ENCODE measurements at regions not wholly inside any gene's neighbourhood (a gene's known extent, or its start where the extent isn't known, plus 50 kb on each side); places are given as distances from the start of the nearest gene placed in this dataset.

DNA sequence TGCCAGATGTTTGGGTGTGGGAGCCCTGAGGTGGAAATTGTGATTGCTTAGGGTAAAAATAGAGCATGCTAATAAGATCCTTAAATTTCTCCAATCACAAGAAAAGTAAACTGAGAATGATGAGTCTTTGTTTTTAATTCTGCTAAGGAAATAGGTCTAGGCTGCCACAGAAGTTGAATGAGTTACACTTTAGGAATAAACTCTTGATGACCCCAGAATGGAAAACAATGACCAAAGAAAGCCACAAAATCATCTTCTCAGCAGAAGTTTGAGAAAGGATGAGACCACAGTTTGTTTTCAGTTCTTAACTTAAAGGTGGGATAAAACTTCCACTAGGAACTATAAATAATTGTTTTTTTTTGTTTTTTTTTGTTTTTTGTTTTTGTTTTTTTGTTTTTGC is 164.6 kb upstream of the BCL6 start:
- ChIA-PET CTCF (no interaction called here), POLR2A (ENCODE audit: unreplicated experiment) (no interaction called here)
- no peak overlapping the region for H3K18ac ChIP-seq (ENCODE audit: low read depth, low read length)
- H4K20me1 ChIP-seq (ENCODE audit: insufficient read depth, low read length) = peaks cover 3% of the 10 kb centered on the region; the same call in 1 of the 2 replicates
- H2BK5ac ChIP-seq (ENCODE audit: low read depth, low read length, poor library complexity, severe bottlenecking) = no peak overlapping the region
- intact Hi-C loops (cut with micrococcal nuclease) (loop anchor here (10.0 kb wide), 1 partner anchor 355 kb away; no protein-coding TSS in a partner anchor), in situ Hi-C loops (cut with MboI; ENCODE audit: low sequenced_read_pairs) (no loop called here), dilution Hi-C loops (cut with HindIII; ENCODE audit: low sequenced_read_pairs, unreplicated experiment) (no loop called here)
- no peak overlapping the region for H4K91ac ChIP-seq (ENCODE audit: insufficient read depth, low read depth, low read length)
- H3K9ac ChIP-seq (ENCODE audit: low read depth, low read length) = no peak overlapping the region
- H2AK5ac ChIP-seq (ENCODE audit: low read depth, low read length) = no peak overlapping the region
- H2AK9ac ChIP-seq (replicated peaks; ENCODE audit: low read depth, low read length, poor library complexity) = no peak overlapping the region
- H3K79me1 ChIP-seq (ENCODE audit: low read depth in 1 of 2, low read length in 2 of 2) = no peaks in the 10 kb centered on the region
- H3K27ac ChIP-seq (ENCODE audit: insufficient read depth, low read length) = no peak overlapping the region
- H3K23ac ChIP-seq (ENCODE audit: low read depth, low read length) = no peak overlapping the region
- no peak overlapping the region for H4K8ac ChIP-seq (ENCODE audit: low read depth in 2 of 2, low read length in 2 of 2)
- TF ChIP-seq, protein P1, sequence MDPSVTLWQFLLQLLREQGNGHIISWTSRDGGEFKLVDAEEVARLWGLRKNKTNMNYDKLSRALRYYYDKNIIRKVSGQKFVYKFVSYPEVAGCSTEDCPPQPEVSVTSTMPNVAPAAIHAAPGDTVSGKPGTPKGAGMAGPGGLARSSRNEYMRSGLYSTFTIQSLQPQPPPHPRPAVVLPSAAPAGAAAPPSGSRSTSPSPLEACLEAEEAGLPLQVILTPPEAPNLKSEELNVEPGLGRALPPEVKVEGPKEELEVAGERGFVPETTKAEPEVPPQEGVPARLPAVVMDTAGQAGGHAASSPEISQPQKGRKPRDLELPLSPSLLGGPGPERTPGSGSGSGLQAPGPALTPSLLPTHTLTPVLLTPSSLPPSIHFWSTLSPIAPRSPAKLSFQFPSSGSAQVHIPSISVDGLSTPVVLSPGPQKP (IDR thresholded peaks at IDR 0.05; ENCODE audit: borderline replicate concordance, low read depth, low read length) = no peak
- TF ChIP-seq MAZ (IDR thresholded peaks at IDR 0.05; ENCODE audit: borderline replicate concordance, low read depth, low read length) = no peak
- no peak for TF ChIP-seq CHD1 (IDR thresholded peaks at IDR 0.05; ENCODE audit: low read depth, low read length)
- TF ChIP-seq, protein P2, sequence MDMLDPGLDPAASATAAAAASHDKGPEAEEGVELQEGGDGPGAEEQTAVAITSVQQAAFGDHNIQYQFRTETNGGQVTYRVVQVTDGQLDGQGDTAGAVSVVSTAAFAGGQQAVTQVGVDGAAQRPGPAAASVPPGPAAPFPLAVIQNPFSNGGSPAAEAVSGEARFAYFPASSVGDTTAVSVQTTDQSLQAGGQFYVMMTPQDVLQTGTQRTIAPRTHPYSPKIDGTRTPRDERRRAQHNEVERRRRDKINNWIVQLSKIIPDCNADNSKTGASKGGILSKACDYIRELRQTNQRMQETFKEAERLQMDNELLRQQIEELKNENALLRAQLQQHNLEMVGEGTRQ (IDR thresholded peaks at IDR 0.05; ENCODE audit: low read depth, low read length) = no peak
- TF ChIP-seq MXI1 (IDR thresholded peaks at IDR 0.05; ENCODE audit: borderline replicate concordance, low read depth, low read length) = no peak
- no peak for TF ChIP-seq CEBPB (IDR thresholded peaks at IDR 0.05; ENCODE audit: low read depth, low read length)
- TF ChIP-seq, protein P3, sequence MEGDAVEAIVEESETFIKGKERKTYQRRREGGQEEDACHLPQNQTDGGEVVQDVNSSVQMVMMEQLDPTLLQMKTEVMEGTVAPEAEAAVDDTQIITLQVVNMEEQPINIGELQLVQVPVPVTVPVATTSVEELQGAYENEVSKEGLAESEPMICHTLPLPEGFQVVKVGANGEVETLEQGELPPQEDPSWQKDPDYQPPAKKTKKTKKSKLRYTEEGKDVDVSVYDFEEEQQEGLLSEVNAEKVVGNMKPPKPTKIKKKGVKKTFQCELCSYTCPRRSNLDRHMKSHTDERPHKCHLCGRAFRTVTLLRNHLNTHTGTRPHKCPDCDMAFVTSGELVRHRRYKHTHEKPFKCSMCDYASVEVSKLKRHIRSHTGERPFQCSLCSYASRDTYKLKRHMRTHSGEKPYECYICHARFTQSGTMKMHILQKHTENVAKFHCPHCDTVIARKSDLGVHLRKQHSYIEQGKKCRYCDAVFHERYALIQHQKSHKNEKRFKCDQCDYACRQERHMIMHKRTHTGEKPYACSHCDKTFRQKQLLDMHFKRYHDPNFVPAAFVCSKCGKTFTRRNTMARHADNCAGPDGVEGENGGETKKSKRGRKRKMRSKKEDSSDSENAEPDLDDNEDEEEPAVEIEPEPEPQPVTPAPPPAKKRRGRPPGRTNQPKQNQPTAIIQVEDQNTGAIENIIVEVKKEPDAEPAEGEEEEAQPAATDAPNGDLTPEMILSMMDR (conservative IDR thresholded peaks at IDR 0.05; ENCODE audit: low read depth, low read length) = no peak
- TF ChIP-seq RAD21 (IDR thresholded peaks at IDR 0.05; ENCODE audit: low read length) = no peak
- no peak for TF ChIP-seq POLR2A (IDR thresholded peaks at IDR 0.05; ENCODE audit: low read depth, low read length)
- no peak for TF ChIP-seq SMC3 (IDR thresholded peaks at IDR 0.05; ENCODE audit: low read depth, low read length)
- no peak for TF ChIP-seq RCOR1 (IDR thresholded peaks at IDR 0.05; ENCODE audit: insufficient replicate concordance, low read length)
- no peak for TF ChIP-seq MAFK (IDR thresholded peaks at IDR 0.05; ENCODE audit: low read depth, low read length)
- no peak for TF ChIP-seq NFE2L2 (IDR thresholded peaks at IDR 0.05; ENCODE audit: low read depth, low read length)
- TF ChIP-seq FOS (IDR thresholded peaks at IDR 0.05; ENCODE audit: low read depth, low read length) = no peak
- TF ChIP-seq RFX5 (IDR thresholded peaks at IDR 0.05; ENCODE audit: low read depth, low read length) = no peak
- no peak for TF ChIP-seq BHLHE40 (IDR thresholded peaks at IDR 0.05; ENCODE audit: low read depth, low read length)
- no peak for DNase-seq
- no peak overlapping the region for H2BK15ac ChIP-seq (ENCODE audit: low read depth, low read length)
- H3K4me2 ChIP-seq (ENCODE audit: low read depth, low read length) = no peak overlapping the region
- ATAC-seq (ENCODE audit: low read depth) = no peak
- BruUV-seq (replicated peaks) = no TSS peak
- H3K27me3 ChIP-seq (ENCODE audit: control insufficient read depth, insufficient read depth, low read length) = no peaks in the 10 kb centered on the region
- H3K9me3 ChIP-seq (ENCODE audit: control insufficient read depth, insufficient read depth, low read length) = no peaks in the 10 kb centered on the region
- H2BK120ac ChIP-seq (ENCODE audit: low read depth, low read length) = no peak overlapping the region
- H3K14ac ChIP-seq (replicated peaks; ENCODE audit: low read depth, low read length) = no peak overlapping the region
- no peak overlapping the region for H3K4ac ChIP-seq (ENCODE audit: low read depth, low read length)
- no peak overlapping the region for H3K56ac ChIP-seq (ENCODE audit: extremely low read depth, insufficient read depth, low read length)
- H4K5ac ChIP-seq (ENCODE audit: low read depth, low read length) = no peak overlapping the region
- H2BK20ac ChIP-seq (ENCODE audit: low read depth, low read length) = no peak overlapping the region
- H3K4me1 ChIP-seq (ENCODE audit: control insufficient read depth, insufficient read depth, low read length) = peaks cover 10% of the 10 kb centered on the region
- no peaks in the 10 kb centered on the region for H3K36me3 ChIP-seq (ENCODE audit: control insufficient read depth, insufficient read depth, low read length)
- no peak overlapping the region for H2AFZ ChIP-seq (replicated peaks; ENCODE audit: low read length, poor library complexity)
- H3K4me3 ChIP-seq (ENCODE audit: insufficient read depth, low read depth, low read length) = no peak overlapping the region
- peaks cover 4% of the 10 kb centered on the region; the same call in 1 of the 2 replicates for H3K9me1 ChIP-seq (ENCODE audit: insufficient read depth, low read length)

Data from IMR-90 (cell line).